ENCODE measurements at regions not wholly inside any gene's neighbourhood (a gene's known extent, or its start where the extent isn't known, plus 50 kb on each side); places are given as distances from the start of the nearest gene placed in this dataset.
"Not testable (repeated sequence)": the region's sequence is repeated elsewhere in the genome, so short reads cannot be mapped to it uniquely, and the experiment has no call there.

GRCh38 chr5:79890119-79890929 is 100.7 kb downstream of the MTX3 start:
- ATAC-seq (no peak), DNase-seq (no peak)
- Histone ChIP-seq H3K27me3 (no peaks in the 10 kb centered on the region), H3K9me3 (no peaks in the 10 kb centered on the region), H3K4me3 (no peak overlapping the region), H3K27ac (no peak overlapping the region), H3K36me3 (no peaks in the 10 kb centered on the region), H3K4me1 (no peaks in the 10 kb centered on the region)
- no peak for TF ChIP-seq CTCF (IDR thresholded peaks at IDR 0.05)
- TF ChIP-seq POLR2A (IDR thresholded peaks at IDR 0.05) = no peak
- intact Hi-C loops (cut with DNase I) = no loop called here
- 61% methylated on average over 2 of the region's 4 CpGs for WGBS (ENCODE audit: insufficient coverage, low coverage, low lambda C conversion rate, missing lambda C conversion rate)

- no peaks in the 10 kb centered on the region for H3K36me3 ChIP-seq
- TF ChIP-seq POLR2A (IDR thresholded peaks at IDR 0.05) (no peak), CTCF (IDR thresholded peaks at IDR 0.05) (no peak)
- H3K27ac ChIP-seq = no peak overlapping the region
- intact Hi-C loops (cut with DNase I) = no loop called here
- DNase-seq = no peak
- 83% methylated on average over 1 of the region's 2 CpGs for WGBS (ENCODE audit: insufficient coverage, low coverage, low lambda C conversion rate, missing lambda C conversion rate)
- no peaks in the 10 kb centered on the region for H3K4me1 ChIP-seq
- H3K4me3 ChIP-seq = no peak overlapping the region
- H3K9me3 ChIP-seq = no peaks in the 10 kb centered on the region
- no peaks in the 10 kb centered on the region for H3K27me3 ChIP-seq
- no peak for ATAC-seq
These were observed 102.4 kb downstream of the MTX3 start for GRCh38 chr5:79888643-79889042.

GRCh38 chr5:79886925-79887655 is 104.0 kb downstream of the MTX3 start:
- DNase-seq = no peak
- H3K27ac ChIP-seq = no peak overlapping the region
- 70% methylated on average over 10 of the region's 10 CpGs for WGBS (ENCODE audit: insufficient coverage, low coverage, low lambda C conversion rate, missing lambda C conversion rate)

GRCh38 chr5:79886456-79886855 is 104.6 kb downstream of the MTX3 start:
- DNase-seq = no peak
- TF ChIP-seq CTCF (IDR thresholded peaks at IDR 0.05) (no peak), POLR2A (IDR thresholded peaks at IDR 0.05) (no peak)
- no peaks in the 10 kb centered on the region for H3K9me3 ChIP-seq
- no peak for ATAC-seq
- H3K27ac ChIP-seq = no peak overlapping the region
- 50% methylated on average over 4 of the region's 5 CpGs for WGBS (ENCODE audit: insufficient coverage, low coverage, low lambda C conversion rate, missing lambda C conversion rate)
- H3K36me3 ChIP-seq = no peaks in the 10 kb centered on the region
- no peak overlapping the region for H3K4me3 ChIP-seq
- intact Hi-C loops (cut with DNase I) = no loop called here
- no peaks in the 10 kb centered on the region for H3K4me1 ChIP-seq
- H3K27me3 ChIP-seq = no peaks in the 10 kb centered on the region

More at GRCh38 chr5:79886925-79887655, 104.0 kb downstream of the MTX3 start:
- Histone ChIP-seq H3K4me3 (no peak overlapping the region), H3K4me1 (no peaks in the 10 kb centered on the region), H3K27me3 (no peaks in the 10 kb centered on the region), H3K9me3 (no peaks in the 10 kb centered on the region), H3K36me3 (no peaks in the 10 kb centered on the region)
- no peak for ATAC-seq
- no peak for TF ChIP-seq POLR2A (IDR thresholded peaks at IDR 0.05)
- TF ChIP-seq CTCF (IDR thresholded peaks at IDR 0.05) = no peak
- intact Hi-C loops (cut with DNase I) = no loop called here

GRCh38 chr5:79879880-79880279 is 111.2 kb downstream of the MTX3 start:
- ATAC-seq; intact Hi-C loops (cut with DNase I): not testable (repeated sequence)
- WGBS (ENCODE audit: insufficient coverage, low coverage, low lambda C conversion rate, missing lambda C conversion rate) = 70% methylated on average over 1 of the region's 1 CpG

More at GRCh38 chr5:79879880-79880279, 111.2 kb downstream of the MTX3 start:
- H3K36me3 ChIP-seq, H3K27ac ChIP-seq, H3K9me3 ChIP-seq, H3K4me1 ChIP-seq, H3K27me3 ChIP-seq, DNase-seq, H3K4me3 ChIP-seq: not testable (repeated sequence)
